Astrocyte of the cerebellum (primary cell): ENCODE measurements at regions not wholly inside any gene's neighbourhood (a gene's known extent, or its start where the extent isn't known, plus 50 kb on each side); places are given as distances from the start of the nearest gene placed in this dataset.

Experiments used
- DNase-seq: peaks from one replicate; pipeline ENCODE4 v3.0.0-alpha.2; 2011; ENCODE audit warnings: low read depth
- H3K4me3 ChIP-seq: 2 replicates; pipeline ENCODE4 v1.5.1; 2011; ENCODE audit warnings: mild to moderate bottlenecking, low read depth, low read length, moderate library complexity
- in situ Hi-C: cut with HindIII; loops from 2 replicates; pipeline ENCODE4 v1.10.0; 2017; ENCODE audit warnings: low sequenced_read_pairs
- TF ChIP-seq, protein P1 (sequence below): IDR thresholded peaks from 2 replicates; pipeline ENCODE4 v1.5.1; 2012; ENCODE audit warnings: low read length, low read depth, moderate library complexity, mild to moderate bottlenecking; ENCODE audit errors: missing control alignments

DNA sequence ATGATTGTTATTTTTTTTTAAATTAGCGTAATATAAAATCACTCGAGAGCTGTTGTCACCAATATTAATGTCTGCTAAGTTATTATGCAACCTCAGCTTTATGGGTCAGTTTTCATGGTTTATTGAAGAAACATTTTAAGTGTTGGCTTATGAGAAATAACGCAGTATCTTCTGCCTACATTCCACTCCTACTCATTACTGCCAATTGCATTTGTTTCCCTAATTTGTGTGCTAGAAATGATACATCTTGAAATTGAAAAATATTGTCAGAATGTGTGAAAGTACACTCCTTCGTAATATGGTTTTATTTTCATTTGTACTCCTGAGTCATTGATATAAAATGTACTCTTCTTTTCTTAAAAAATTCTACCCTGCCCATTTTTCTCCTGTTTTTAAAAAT, 333.3 kb upstream of the HSF2 start:
- TF ChIP-seq, protein P1, sequence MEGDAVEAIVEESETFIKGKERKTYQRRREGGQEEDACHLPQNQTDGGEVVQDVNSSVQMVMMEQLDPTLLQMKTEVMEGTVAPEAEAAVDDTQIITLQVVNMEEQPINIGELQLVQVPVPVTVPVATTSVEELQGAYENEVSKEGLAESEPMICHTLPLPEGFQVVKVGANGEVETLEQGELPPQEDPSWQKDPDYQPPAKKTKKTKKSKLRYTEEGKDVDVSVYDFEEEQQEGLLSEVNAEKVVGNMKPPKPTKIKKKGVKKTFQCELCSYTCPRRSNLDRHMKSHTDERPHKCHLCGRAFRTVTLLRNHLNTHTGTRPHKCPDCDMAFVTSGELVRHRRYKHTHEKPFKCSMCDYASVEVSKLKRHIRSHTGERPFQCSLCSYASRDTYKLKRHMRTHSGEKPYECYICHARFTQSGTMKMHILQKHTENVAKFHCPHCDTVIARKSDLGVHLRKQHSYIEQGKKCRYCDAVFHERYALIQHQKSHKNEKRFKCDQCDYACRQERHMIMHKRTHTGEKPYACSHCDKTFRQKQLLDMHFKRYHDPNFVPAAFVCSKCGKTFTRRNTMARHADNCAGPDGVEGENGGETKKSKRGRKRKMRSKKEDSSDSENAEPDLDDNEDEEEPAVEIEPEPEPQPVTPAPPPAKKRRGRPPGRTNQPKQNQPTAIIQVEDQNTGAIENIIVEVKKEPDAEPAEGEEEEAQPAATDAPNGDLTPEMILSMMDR, result no peak

DNA sequence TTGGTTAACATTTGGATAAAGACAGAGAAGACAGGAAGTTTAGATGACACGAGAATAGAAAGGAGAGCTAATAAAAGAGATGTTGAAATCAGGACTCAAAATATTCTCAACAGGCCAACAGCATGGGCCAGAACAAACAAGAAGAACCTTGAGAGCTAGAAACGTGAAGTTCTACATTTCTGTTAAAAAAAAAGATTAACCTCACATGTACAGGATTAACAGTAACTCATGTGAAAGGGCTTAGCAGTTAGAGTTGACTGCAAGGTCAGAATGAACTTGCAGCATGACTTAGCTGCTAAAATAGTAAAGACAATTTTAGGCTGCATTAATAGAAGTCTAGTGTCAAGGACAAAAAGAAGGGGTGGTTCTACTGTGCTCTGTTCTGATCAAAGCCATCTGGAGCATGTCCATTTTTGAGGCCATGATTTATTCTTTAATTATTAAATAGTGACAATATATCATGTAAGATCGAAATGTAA, 331.1 kb upstream of the HSF2 start:
- DNase-seq, result no peak

More for the DNA sequence above, 333.3 kb upstream of the HSF2 start:
- in situ Hi-C loops, result no loop called here
- DNase-seq, result no peak
- H3K4me3 ChIP-seq, result no peak overlapping the region

DNA sequence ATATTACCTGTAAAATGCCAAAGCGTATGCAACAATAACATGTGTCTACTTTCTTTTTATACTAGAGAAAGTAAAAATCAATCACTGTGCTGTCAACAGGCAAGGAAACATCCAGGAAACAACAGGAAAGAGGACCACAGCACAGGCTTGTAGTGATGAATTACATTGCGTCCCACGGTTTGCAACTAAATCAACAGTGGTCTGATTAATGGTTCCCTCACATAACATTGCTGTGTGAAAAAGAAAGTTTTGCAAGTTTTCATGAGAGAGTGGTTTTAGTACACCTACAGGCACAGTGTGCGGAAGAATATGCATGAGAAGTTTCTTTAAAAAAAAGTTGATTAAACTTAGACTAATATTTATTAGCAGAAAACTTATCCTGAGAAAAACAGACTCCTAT, 329.5 kb upstream of the HSF2 start:
- no peak overlapping the region for H3K4me3 ChIP-seq
- TF ChIP-seq, protein P1, result no peak
- in situ Hi-C loops, result no loop called here
- DNase-seq, result no peak

More for the DNA sequence above, 331.1 kb upstream of the HSF2 start:
- no peak overlapping the region for H3K4me3 ChIP-seq
- in situ Hi-C loops, result no loop called here
- TF ChIP-seq, protein P1, result no peak

DNA sequence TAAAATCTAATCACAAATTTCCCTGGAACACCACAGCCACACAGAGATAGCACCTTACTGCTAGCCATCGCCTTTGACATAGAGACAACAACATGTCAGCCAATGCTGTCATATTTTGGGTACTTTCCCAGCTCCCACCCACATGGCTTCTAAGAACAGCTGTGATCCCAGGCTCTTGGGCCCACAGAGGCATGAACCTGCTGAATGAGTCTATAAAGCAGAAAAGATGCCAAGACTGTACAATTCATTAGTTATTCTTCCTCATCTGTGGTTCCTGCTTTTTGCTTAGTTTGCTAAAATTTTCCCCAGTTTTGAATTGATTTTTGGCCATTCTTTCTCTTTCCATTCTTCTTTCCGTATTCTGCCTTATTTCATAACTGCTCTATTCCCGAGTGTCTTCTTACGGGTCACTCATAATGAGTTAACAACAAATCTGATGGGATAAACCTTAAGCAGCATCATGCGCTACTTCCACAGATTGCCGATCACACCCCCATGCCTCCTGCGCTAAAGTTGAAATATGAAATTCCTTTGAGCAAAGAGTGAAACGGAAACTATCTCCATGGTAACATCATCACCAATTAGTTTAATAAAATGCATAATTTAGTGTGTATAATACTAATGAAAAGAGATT, 327.3 kb upstream of the HSF2 start:
- TF ChIP-seq, protein P1, result no peak
- no peak overlapping the region for H3K4me3 ChIP-seq
- in situ Hi-C loops, result no loop called here
- DNase-seq, result no peak

DNA sequence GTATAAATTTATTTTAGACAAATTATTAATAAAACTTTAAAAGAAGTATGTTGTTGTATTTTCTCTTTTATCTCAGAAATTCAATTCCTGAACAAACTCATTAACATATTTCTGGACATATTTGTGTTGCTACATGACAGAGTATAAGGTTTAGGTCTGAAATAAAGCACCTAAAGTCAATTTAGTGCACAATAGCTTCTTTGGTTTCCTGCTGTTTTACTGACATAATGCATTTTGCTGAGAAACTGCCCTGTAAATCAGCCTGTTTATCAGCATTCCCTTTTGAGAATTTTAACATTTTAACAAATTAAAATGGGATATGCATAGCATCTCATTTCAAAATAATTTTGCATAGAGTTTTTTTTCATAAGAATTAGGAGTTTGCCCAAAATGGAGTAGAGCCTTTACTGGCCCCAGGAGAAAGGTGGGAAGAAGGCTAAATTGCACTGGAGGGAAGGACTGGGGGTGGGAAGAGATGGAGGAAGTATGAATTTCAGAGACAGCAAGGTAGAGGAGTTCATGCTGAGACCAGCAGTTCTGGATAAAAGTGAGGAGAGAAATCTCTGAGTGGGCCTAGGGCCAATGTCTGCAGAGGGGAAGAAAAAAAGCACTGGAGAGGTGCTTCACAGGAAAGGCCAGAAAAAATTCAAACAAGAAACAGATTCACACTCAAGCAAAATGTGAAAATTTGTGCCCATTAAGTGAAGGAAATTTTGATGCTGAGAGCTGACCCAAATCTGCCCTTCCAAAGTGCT, 324.2 kb upstream of the HSF2 start:
- DNase-seq, result no peak
- H3K4me3 ChIP-seq, result no peak overlapping the region
- TF ChIP-seq, protein P1, result no peak
- in situ Hi-C loops, result no loop called here

DNA sequence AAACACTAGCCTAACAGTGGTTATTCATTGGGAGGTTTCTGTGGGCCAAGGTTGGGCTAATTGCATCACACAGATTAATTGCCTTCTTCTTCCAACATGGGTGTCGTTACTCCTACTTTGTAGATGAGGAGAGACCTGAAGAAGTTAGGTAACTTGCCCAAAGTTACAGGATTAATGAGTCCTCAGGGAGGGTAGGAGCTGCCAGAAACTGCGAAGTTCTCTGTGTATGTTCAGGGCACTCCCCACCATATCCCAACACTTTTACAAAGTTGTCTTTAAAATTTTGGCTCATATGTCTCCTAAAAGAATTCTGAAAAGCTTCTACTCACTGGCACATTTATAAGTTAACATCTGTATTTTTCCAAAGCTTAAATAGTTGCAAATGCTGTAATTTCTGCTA, 323.5 kb upstream of the HSF2 start:
- TF ChIP-seq, protein P1, result no peak
- no peak overlapping the region for H3K4me3 ChIP-seq
- no peak for DNase-seq
- in situ Hi-C loops, result no loop called here
